ENCODE measurements at regions not wholly inside any gene's neighbourhood (a gene's known extent, or its start where the extent isn't known, plus 50 kb on each side); places are given as distances from the start of the nearest gene placed in this dataset.
A peak's percentile ranks its signal among the peaks of the same experiment; 100 is the strongest.

- DNase-seq (ENCODE audit: low spot score): no peak
Observed at GRCh38 chr11:116187026-116187425, 585.8 kb downstream of the BUD13 start.

- no peak for DNase-seq (ENCODE audit: low spot score)
Observed at GRCh38 chr11:116185551-116185950, 587.2 kb downstream of the BUD13 start.

DNA sequence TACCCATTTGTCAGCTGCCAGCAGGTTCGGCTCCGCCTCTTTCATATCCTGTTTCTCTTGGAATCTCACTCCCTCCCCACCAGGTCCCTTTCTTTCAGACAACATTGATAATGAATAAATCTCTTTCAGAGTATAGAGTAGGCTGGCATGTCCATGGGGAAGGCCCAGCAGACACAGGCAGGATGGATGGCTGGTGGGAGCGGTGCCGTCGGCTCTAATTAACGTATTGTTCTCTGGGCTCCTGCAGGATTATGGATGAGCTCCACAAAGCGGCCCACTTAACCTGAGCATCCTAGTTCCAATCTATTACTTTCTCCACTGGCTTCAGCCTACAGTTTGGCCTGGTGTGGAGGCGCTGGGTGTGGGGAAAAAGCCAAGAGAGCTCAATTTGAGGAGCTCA, 588.0 kb downstream of the BUD13 start:
- no peak for DNase-seq (ENCODE audit: low spot score)

- DNase-seq (ENCODE audit: low spot score): no peak
Observed at GRCh38 chr11:116182356-116182966, 590.3 kb downstream of the BUD13 start.

DNA sequence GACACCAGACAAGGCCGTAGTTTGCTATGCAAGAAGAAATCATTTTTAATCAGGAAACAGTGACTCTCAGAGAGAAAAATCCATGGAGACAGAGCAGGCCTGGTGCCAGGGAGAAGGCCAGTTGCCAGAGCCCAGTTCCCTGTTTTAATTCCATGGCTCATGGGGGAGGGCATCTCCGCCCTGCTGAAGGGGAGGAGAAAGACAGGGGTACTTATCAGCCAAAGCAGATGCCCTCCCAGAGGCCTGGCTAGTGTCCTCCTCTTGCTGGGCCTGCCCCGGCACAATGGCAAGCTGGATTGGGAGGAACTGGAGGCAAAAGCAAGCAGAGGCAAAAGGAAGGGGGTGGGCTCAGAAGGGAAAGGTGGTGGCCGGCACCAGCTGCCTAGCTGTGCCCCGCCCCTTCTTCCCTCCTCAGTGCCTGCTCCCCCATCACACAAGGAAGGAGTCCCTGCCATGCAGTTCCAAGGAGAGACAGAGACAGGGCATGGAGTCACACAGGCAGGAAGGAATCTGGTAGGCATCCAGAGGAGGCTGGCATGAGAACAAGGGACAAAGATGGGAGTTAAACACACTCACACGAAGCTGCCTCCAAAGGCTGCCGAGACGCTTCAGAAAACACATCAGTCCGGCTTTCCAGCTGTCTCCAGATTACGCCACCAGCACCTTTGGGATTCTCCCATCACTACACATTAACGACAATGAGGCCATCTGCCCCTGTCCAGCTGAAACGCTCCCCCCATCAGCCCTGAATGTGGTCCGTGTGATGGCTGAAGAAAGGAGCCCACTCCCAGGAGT, 591.8 kb downstream of the BUD13 start:
- DNase-seq (ENCODE audit: low spot score): no peak

DNA sequence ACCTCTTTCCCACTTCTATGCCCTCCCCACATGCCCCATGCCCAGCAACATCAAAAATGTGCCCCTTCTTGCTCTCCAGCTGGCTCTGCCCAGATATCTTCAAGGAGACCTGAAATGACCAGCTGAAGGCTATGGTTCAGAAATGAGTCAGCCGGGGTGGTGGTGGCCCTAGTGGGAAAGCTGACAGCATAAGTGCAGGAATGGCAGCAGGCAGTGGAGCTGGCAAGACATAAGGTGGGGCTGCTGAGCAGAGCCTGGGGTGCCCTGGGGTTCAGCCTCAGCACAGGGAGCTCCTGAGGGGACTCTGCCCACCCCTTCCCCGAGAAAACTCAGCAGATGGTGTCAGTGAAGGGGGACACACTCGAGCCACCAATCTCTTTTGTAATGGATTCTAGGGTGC, 593.4 kb downstream of the BUD13 start:
- DNase-seq (ENCODE audit: low spot score): no peak

DNA sequence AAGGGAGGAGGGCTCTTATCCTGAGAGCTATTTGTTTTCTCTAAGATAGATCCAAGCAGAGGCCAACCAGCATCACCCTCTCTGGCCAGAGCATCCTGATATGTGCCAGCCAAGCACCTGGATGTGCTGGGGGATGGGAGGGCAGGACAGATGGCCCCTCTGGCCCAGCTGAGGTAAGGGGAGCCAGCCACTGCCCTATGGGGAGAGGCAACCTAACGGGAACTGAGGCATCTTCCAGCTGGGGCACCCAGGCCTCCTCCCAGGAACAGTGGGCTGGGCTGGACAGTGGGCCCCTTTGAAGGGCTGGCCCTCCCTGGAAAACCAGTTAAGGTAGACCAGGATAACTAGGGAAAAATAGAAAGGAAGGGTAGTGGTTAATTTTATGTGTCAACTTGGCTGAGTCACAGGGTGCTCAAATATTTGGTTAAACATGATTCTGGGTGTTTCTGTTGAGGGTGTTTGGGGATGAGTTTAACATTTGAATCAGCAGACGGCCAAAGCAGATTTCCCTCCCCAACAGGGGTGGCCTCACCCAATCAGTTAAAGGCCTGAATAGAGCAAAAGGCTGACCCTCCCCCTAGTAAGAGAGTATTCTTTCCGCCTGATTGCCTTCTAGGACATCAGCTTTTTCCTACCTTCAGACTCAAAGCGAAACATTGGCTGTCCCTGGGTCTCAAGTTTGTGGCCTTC, 595.1 kb downstream of the BUD13 start:
- DNase-seq (ENCODE audit: low spot score): no peak

DNA sequence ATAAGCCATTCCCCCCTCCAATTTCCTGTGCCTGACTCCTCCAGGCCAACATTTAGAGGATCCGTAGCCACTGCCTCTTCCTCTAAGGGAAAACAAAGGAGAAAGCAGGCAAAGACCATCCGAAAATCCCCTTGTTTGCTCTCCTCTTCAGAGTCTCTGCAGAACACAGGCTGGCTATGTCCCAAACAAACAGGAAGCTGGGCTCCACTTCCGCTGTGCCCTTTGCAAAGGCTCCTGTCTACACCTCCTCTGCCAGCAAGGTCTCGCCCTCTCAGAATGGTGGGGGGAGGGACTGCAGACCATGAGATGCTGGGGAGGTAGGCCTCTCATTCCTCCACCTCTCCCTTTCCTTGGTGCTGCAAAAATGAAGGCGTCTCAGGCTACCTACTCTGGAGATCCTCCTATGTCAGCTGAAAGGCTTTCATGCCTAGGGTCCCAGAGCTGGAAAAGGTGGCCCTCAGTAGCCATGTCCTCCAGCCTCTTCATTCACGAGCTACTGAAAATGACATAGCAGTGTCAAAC, 596.2 kb downstream of the BUD13 start:
- no peak for DNase-seq (ENCODE audit: low spot score)

- DNase-seq (ENCODE audit: low spot score): no peak
Observed at GRCh38 chr11:116175707-116176106, 597.1 kb downstream of the BUD13 start.

GRCh38 chr11:116173941-116174911, 598.6 kb downstream of the BUD13 start:
- DNase-seq (ENCODE audit: low spot score): no peak

- DNase-seq (ENCODE audit: low spot score): no peak
Observed at GRCh38 chr11:116173506-116173905, 599.3 kb downstream of the BUD13 start.

DNA sequence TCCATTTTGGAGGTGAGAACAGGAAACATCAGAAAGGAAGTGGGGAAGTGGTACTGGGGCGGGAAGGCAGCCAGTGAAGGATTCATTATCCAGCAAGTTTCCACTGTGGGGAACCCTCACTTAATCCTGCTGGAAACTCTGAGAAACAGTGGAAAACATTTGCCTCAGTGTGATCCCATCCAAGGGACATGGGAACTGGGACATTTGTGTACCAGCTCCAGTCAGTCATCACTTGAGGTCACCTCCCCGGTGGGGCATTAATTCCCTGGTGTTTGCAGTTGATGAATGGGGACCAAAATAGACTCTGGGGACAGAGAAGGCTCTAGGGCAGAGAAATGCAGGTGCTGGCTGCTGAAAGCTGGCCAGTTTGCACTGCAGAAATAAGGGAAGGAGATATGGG, 599.9 kb downstream of the BUD13 start:
- no peak for DNase-seq (ENCODE audit: low spot score)

DNA sequence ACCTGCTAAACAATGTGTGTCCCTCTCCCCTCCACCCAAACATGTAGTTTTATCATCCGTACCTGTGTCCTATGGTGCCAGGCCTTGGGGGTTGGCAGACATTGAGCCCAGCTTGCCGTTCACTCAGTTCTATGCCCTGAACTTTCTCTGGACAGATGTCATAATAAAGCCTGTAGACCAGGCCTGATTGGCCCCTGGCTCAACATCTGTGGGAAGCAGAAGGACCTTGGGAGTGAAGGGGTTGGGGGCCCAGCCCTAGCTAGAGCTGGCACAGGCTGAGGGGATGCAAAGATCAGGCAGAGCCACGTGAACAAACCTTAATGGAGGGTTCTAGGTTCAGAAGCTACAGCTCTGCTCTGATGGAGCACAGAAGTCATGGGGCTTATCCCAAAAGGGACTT, 600.6 kb downstream of the BUD13 start:
- DNase-seq (ENCODE audit: low spot score): no peak

GRCh38 chr11:116171271-116172140, 601.3 kb downstream of the BUD13 start:
- no peak for DNase-seq (ENCODE audit: low spot score)

- DNase-seq (ENCODE audit: low spot score): peak; percentile 44
Observed at GRCh38 chr11:116170526-116171120, 602.2 kb downstream of the BUD13 start.

DNA sequence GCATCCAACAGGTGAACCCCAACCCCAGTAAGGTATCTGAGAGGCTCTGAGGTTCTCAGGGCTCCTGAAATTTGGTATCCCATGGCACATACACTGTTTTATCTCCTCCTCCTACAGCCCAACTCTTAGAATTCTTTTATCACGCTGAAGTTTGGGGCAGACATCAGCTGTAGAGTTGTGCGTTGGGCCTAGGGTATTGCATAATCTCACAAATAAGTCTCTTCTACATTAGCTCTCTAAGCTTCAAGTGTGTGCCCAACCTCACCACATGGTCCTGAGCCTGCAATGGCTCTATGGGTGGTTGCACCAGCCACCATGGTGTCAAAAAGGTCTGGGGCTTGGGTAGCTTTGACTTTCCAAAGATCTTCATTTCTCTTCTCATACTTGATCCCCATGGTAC, 603.0 kb downstream of the BUD13 start:
- DNase-seq (ENCODE audit: low spot score): no peak

DNA sequence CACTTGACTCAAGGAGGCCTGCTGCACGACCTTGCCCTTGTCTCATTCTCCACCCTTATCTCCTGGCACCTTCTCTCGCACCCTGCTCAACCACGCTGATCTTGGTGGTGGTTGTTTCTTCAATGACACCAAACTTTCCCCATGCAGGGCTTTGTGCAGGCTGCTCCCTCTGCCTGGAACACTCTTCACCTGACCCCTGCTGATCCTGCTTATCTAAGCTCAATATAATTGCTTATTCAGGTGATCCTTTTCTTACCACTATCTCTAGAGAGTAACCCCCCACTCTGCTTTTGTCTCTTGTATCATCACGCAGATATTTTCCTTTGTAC, 604.4 kb downstream of the BUD13 start:
- no peak for DNase-seq (ENCODE audit: low spot score)

- no peak for DNase-seq (ENCODE audit: low spot score)
Observed at GRCh38 chr11:116167706-116168458, 604.9 kb downstream of the BUD13 start.

All from HT-29 (cell line).